IPS DF 4.7 (cell line): ENCODE measurements at regions not wholly inside any gene's neighbourhood (a gene's known extent, or its start where the extent isn't known, plus 50 kb on each side); places are given as distances from the start of the nearest gene placed in this dataset.

Experiments
- DNase-seq: peaks from one replicate; pipeline ENCODE4 v3.0.0-alpha.2; 2013; ENCODE audit warnings: low spot score; ENCODE audit errors: extremely low read depth

GRCh38 chr14:84671776-84672175, 858.2 kb upstream of the FLRT2 start:
- no peak for DNase-seq

GRCh38 chr14:84674636-84675035, 855.3 kb upstream of the FLRT2 start:
- no peak for DNase-seq

GRCh38 chr14:84686550-84686949, 843.4 kb upstream of the FLRT2 start:
- DNase-seq, result no peak

GRCh38 chr14:84688297-84689025, 841.5 kb upstream of the FLRT2 start:
- no peak for DNase-seq

- no peak for DNase-seq
Observed at GRCh38 chr14:84694161-84694560, 835.8 kb upstream of the FLRT2 start.

GRCh38 chr14:84704601-84705000, 825.3 kb upstream of the FLRT2 start:
- DNase-seq, result no peak

GRCh38 chr14:84707830-84708229, 822.1 kb upstream of the FLRT2 start:
- DNase-seq, result no peak

- DNase-seq, result no peak
Observed at GRCh38 chr14:84708865-84709264, 821.1 kb upstream of the FLRT2 start.

- no peak for DNase-seq
Observed at GRCh38 chr14:84726471-84726870, 803.5 kb upstream of the FLRT2 start.

- no peak for DNase-seq
Observed at GRCh38 chr14:84749191-84749955, 780.6 kb upstream of the FLRT2 start.

- no peak for DNase-seq
Observed at GRCh38 chr14:84750284-84750683, 779.7 kb upstream of the FLRT2 start.

GRCh38 chr14:84750763-84751554, 779.0 kb upstream of the FLRT2 start:
- DNase-seq, result no peak

GRCh38 chr14:84751745-84752144, 778.2 kb upstream of the FLRT2 start:
- no peak for DNase-seq

GRCh38 chr14:84760489-84761126, 769.3 kb upstream of the FLRT2 start:
- no peak for DNase-seq

GRCh38 chr14:84767434-84767833, 762.5 kb upstream of the FLRT2 start:
- no peak for DNase-seq

- no peak for DNase-seq
Observed at GRCh38 chr14:84770030-84770429, 759.9 kb upstream of the FLRT2 start.

GRCh38 chr14:84777356-84777755, 752.6 kb upstream of the FLRT2 start:
- no peak for DNase-seq

GRCh38 chr14:84782902-84783301, 747.0 kb upstream of the FLRT2 start:
- no peak for DNase-seq

GRCh38 chr14:84783511-84783910, 746.4 kb upstream of the FLRT2 start:
- no peak for DNase-seq

- no peak for DNase-seq
Observed at GRCh38 chr14:84785996-84786395, 743.9 kb upstream of the FLRT2 start.

GRCh38 chr14:84789012-84789411, 740.9 kb upstream of the FLRT2 start:
- DNase-seq, result no peak
